Stimulated activated naive CD8-positive, alpha-beta T cell treated with anti-CD3 and anti-CD28 coated beads, Interleukin-15, amount 100 ng/mL, for 72 hours (primary cell): ENCODE measurements at regions not wholly inside any gene's neighbourhood (a gene's known extent, or its start where the extent isn't known, plus 50 kb on each side); places are given as distances from the start of the nearest gene placed in this dataset.
"Not testable (repeated sequence)": the region's sequence is repeated elsewhere in the genome, so short reads cannot be mapped to it uniquely, and the experiment has no call there.

Source experiments
- ATAC-seq: fragments of 150-1000 bp; cut with Tn5 transposase; 2 replicates; pipeline ENCODE4 v1.10.0; 2021; ENCODE audit warnings: mild to moderate bottlenecking, moderate library complexity
- DNase-seq, 2 donors: peaks; one replicate each; pipeline ENCODE4 v3.0.0; 2021 to 2022
- H3K27ac Mint-ChIP-seq, 2 donors: one replicate each; pipeline ENCODE4 v1.8.0; 2022; ENCODE audit warnings: mild to moderate bottlenecking in 2 of 2, mixed read lengths in 2 of 2, moderate library complexity in 2 of 2
- H3K27me3 Mint-ChIP-seq: one replicate; pipeline ENCODE4 v1.8.0; 2022; ENCODE audit warnings: mixed read lengths
- H3K4me1 Mint-ChIP-seq: one replicate; pipeline ENCODE4 v1.8.0; 2022; ENCODE audit warnings: mild to moderate bottlenecking, mixed read lengths
- H3K4me3 Mint-ChIP-seq, 2 donors: one replicate each; pipeline ENCODE4 v1.8.0; 2022; ENCODE audit warnings: mild to moderate bottlenecking in 2 of 2, mixed read lengths in 2 of 2, moderate library complexity in 1 of 2
- H3K9me3 Mint-ChIP-seq, 2 donors: one replicate each; pipeline ENCODE4 v1.8.0; 2022; ENCODE audit warnings: mixed read lengths in 2 of 2

DNA sequence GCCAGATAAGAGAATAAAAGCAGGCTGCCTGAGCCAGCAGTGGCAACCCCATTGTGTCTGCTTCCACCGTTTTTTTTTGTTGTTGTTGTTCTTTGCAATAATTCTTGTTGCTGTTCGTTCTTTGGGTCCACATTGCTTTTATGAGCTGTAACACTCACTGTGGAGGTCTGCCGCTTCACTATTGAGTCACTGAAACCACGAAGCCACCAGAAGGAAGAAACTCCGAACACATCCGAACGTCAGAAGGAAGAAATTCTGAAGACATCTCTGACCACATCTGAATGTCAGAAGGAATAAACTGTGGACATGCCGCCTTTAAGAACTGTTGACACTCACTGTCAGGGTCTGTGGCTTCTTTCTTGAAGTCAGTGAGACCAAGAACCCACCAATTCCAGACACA, 110.5 kb downstream of the PCDH18 start:
- H3K4me1 Mint-ChIP-seq, result no peaks in the 10 kb centered on the region
- DNase-seq (no peak), ATAC-seq (no peak)
- no peaks in the 10 kb centered on the region for H3K27me3 Mint-ChIP-seq
- no peak overlapping the region for H3K27ac Mint-ChIP-seq
- H3K9me3 Mint-ChIP-seq, result peaks cover 8 to 14% of the 10 kb centered on the region in 2 donors
- H3K4me3 Mint-ChIP-seq, result no peak overlapping the region

DNA sequence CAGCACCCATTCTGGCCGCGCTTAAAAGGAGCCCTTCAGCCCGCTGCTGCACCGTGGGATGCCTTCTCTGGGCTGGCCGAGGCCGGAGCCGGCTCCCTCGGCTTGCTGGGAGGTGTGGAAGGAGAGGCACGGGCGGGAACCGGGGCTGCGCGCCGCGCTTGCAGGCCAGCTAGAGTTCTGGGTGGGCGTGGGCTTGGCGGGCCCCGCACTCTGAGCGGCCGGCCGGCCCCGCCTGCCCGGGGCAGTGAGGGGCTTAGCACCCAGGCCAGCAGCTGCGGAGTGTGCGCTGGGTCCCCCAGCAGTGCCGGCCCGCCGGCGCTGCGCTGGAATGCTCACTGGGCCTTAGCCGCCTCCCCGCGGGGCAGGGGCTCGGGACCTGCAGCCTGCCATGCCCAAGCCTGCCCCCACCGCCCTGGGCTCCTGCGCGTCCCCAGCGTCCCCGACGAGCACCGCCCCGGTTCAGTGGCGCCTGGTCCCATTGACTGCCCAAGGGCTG, 111.3 kb downstream of the PCDH18 start:
- Mint-ChIP-seq H3K4me1 (no peaks in the 10 kb centered on the region), H3K9me3 (peaks cover 8 to 12% of the 10 kb centered on the region in 2 donors), H3K27me3 (no peaks in the 10 kb centered on the region), H3K27ac (no peak overlapping the region), H3K4me3 (no peak overlapping the region)
- ATAC-seq (peak; percentile 45), DNase-seq (no peak)

DNA sequence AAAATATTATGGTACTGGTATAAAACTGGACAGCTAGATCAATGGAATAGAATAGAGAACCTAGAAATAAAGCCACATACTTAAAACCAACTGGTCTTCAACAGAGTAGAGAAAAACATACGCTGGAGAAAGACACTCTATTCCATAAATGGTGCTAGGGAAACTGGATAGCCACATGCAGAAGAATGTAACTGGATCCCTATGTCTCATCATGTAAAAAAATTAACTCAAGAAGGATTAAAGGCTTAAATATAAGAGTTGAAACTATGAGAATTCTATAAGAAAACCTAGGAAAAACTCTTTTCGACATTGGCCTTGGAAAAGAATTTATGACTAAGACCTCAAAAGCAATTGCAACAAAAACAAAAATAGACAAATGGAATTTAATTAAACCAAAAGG, 114.6 kb downstream of the PCDH18 start:
- Mint-ChIP-seq H3K4me3 (no peak overlapping the region), H3K27ac (no peak overlapping the region), H3K27me3 (no peaks in the 10 kb centered on the region), H3K9me3 (peaks cover 3 to 8% of the 10 kb centered on the region in 2 donors), H3K4me1 (no peaks in the 10 kb centered on the region)
- ATAC-seq (no peak), DNase-seq (no peak)

DNA sequence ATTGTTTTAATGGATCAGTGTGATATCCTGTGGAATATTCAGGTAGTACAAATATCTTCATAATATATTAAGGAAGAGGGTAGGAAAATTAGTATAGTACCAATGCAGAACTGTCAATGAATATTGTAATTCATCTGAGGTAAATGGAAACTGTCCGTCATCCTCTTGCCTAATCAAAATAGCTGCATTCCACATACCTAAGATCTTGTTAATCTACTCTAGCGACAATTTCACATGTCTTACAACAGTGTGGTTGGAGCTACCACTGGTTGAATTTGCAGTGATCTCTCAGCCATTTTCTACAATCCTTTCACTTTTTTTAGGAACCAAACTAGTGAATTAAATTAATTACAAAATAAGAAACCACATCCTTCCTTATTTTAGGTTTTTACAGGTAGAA, 117.5 kb downstream of the PCDH18 start:
- H3K27me3 Mint-ChIP-seq, result no peaks in the 10 kb centered on the region
- DNase-seq (no peak), ATAC-seq (no peak)
- H3K9me3 Mint-ChIP-seq, result peaks cover 0 to 4% of the 10 kb centered on the region in 2 donors
- no peaks in the 10 kb centered on the region for H3K4me1 Mint-ChIP-seq
- H3K27ac Mint-ChIP-seq, result no peak overlapping the region
- H3K4me3 Mint-ChIP-seq, result no peak overlapping the region

DNA sequence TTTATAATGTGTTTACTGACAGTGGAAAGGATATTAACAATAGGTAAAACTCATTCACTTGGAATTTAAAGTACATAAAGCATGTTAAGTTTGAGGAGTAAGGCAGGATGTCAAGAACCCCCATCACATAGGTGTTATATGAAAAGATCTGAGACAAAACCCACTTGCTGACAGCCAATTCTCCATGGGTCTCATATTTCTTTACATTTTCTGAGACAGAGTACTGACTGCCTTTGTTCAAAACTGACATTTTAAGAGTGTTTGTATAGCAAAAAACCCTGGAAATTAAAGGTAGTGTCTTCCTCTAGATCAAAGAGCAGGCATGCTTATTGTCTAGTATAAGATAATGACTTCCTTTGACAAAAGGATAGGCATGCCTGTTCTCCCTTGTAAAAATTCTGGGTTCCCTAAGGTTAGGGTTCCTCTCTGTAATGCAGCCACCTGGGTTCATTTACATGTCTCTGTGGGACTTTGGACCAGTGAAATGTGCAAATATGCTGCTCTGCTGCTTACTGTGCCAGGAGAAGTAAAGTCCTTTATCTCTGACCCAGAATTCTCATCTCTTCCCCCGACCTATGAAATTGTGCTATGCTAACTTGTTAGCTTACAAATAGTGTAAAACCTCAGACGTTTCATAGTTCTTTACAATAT, 123.6 kb downstream of the PCDH18 start:
- Mint-ChIP-seq H3K4me3 (no peak overlapping the region), H3K4me1 (no peaks in the 10 kb centered on the region), H3K27ac (no peak overlapping the region), H3K27me3 (no peaks in the 10 kb centered on the region), H3K9me3 (peaks cover 8 to 9% of the 10 kb centered on the region in 2 donors)
- ATAC-seq (no peak), DNase-seq (no peak)

DNA sequence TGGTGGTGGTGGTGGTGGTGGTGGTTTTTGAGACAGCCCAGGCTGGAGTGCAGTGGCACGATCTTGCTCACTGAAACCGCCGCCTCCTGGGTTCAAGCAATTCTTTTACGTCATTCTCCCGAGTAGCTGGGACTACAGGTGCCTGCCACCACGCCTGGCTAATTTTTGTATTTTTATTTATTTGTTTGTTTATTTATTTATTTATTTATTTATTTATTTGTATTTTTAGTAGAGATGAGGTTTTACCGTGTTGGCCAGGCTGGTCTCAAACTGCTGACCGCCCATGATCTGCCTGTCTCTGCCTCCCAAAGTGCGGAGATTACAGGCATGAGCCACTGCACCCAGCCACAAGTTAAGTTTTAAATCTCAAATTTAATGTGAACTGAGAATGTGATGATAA, 126.5 kb downstream of the PCDH18 start:
- not testable (repeated sequence) for H3K4me1 Mint-ChIP-seq, H3K4me3 Mint-ChIP-seq, DNase-seq, H3K27ac Mint-ChIP-seq, ATAC-seq, H3K27me3 Mint-ChIP-seq, H3K9me3 Mint-ChIP-seq

DNA sequence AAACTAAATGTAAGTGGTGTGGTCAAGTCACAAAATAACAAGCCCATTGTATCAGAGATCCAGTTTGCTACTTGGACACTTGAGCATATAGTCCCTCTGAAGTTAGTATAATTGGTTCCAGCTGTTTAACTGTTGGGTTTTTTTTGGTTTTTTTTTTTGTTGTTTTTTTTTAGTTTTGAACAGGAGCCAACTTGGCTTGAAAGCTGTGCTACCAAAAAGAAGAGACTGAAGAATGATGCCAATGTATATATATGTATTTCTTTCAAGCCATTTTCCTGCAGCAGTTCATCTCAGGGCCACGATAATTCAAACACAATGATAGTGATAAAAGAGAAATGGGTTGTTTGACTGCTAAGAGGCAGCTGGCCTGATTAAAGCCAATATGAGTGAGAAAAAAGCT, 138.3 kb downstream of the PCDH18 start:
- ATAC-seq, result no peak
- Mint-ChIP-seq H3K27me3 (no peaks in the 10 kb centered on the region), H3K4me3 (no peak overlapping the region), H3K4me1 (no peaks in the 10 kb centered on the region), H3K9me3 (no peaks in the 10 kb centered on the region), H3K27ac (no peak overlapping the region)
- no peak for DNase-seq

DNA sequence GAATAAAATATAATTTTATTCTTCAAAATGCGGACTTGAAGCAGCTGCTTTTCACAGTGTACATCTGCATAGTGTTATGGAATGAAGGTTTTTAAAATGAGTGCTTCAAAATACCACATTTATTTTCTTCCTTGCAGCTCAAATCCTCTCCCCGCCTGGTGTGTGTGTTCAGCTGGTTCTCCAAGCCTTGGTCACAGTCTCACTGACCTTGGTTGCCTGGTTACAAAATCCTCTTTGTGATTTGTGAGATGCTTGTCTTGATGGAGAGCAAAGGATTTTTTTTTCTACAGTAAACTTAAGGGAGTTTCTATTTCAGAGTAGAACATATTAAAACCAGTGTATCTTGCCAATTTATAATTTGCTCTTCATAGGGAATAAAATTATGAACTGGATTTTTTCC, 139.2 kb downstream of the PCDH18 start:
- Mint-ChIP-seq H3K27ac (no peak overlapping the region), H3K9me3 (no peaks in the 10 kb centered on the region), H3K4me1 (no peaks in the 10 kb centered on the region), H3K27me3 (no peaks in the 10 kb centered on the region), H3K4me3 (no peak overlapping the region)
- ATAC-seq (no peak), DNase-seq (no peak)

DNA sequence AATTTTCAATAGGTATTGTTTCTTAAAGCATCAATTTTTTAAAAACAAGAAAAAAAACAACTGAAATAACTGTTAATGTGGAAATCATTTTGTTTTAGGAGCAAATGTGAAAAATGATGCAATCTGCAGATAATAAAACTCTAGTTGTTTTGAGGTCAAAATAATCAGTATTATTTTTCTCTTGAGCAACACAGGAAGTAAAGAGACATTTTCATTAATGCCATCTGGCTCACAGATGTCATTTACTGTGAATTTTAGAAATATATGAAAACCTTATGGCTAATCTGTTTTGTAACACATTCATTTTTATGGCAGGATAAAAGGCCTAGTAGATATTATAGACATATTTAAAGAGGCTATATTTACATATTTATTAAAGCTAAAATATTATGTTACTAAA, 141.6 kb downstream of the PCDH18 start:
- Mint-ChIP-seq H3K27ac (no peak overlapping the region), H3K9me3 (no peaks in the 10 kb centered on the region)

DNA sequence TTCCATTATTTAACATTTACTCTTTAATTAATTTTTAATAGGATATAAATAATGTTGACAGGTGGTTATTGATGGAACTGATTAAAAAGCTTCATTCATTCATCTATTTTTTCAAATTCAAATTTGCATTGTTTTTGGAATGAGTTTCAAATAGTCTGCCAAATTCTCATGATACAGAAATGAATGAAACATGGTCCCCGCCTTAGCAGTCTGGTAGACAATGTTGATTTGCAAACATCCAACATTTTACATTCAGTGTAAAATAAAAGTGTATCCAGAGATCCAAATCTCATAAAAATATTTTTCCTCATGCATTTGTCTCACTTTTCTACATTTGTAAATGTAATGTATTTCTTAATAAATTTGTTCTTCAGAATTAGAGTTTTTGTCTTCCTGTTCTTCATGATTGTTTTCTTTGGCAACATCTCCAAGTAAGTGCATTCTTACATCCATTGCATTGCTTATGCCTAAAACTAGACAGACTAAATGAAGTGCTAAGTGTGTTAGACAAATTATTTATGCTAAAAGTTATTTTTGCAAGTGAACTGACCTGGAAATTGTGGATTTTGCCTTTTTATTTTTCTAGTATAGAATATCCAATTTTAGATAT, 142.3 kb downstream of the PCDH18 start:
- no peaks in the 10 kb centered on the region for H3K9me3 Mint-ChIP-seq
- no peak for ATAC-seq
- no peaks in the 10 kb centered on the region for H3K4me1 Mint-ChIP-seq
- DNase-seq, result no peak
- H3K27me3 Mint-ChIP-seq, result no peaks in the 10 kb centered on the region
- H3K4me3 Mint-ChIP-seq, result no peak overlapping the region
- no peak overlapping the region for H3K27ac Mint-ChIP-seq

More for the DNA sequence above, 141.6 kb downstream of the PCDH18 start:
- DNase-seq, result no peak
- no peak overlapping the region for H3K4me3 Mint-ChIP-seq
- H3K4me1 Mint-ChIP-seq, result no peaks in the 10 kb centered on the region
- no peaks in the 10 kb centered on the region for H3K27me3 Mint-ChIP-seq
- no peak for ATAC-seq

DNA sequence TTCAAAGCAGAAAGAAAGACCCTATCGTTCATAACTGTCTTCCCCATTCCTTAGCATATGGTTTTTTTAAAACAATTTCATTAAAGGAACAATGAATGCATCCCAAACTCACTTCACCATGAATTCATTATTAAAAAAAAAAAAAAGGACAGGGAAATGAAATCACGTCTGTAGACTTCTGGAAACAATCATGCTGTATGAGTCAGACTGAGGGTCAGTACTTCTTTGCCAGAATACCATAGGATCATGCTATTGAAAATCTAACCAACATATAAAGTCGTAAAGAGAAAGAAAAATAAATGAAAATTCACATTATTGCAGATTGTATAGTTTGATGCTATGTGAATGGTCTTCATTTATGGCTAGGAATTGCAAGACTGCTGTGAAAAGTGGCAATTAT, 144.4 kb downstream of the PCDH18 start:
- Mint-ChIP-seq H3K27ac (no peak overlapping the region), H3K9me3 (peaks cover 0 to 5% of the 10 kb centered on the region in 2 donors), H3K4me3 (no peak overlapping the region), H3K27me3 (no peaks in the 10 kb centered on the region), H3K4me1 (no peaks in the 10 kb centered on the region)
- ATAC-seq (no peak), DNase-seq (no peak)

DNA sequence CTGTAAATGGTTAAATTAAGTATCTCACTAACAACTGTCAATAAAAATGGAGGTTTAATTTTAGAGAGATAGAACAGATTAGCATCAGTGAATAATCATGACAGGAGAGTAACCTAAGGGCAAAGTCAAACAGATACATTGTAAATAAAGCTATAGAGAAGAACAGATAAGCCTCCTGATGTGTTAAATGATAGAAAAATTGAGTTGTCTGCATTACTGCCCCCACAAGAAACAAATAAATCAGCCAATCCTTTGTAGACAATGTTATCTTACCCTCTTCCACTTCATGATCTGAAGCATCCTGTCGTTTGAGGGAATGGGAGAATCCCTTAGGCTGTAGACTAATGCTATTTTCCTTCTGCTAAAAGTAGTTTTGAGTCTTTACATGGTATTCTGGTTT, 147.8 kb downstream of the PCDH18 start:
- no peaks in the 10 kb centered on the region for H3K4me1 Mint-ChIP-seq
- no peaks in the 10 kb centered on the region for H3K27me3 Mint-ChIP-seq
- ATAC-seq (no peak), DNase-seq (no peak)
- H3K27ac Mint-ChIP-seq, result no peak overlapping the region
- H3K4me3 Mint-ChIP-seq, result no peak overlapping the region
- H3K9me3 Mint-ChIP-seq, result peaks cover 5% of the 10 kb centered on the region in 2 donors

DNA sequence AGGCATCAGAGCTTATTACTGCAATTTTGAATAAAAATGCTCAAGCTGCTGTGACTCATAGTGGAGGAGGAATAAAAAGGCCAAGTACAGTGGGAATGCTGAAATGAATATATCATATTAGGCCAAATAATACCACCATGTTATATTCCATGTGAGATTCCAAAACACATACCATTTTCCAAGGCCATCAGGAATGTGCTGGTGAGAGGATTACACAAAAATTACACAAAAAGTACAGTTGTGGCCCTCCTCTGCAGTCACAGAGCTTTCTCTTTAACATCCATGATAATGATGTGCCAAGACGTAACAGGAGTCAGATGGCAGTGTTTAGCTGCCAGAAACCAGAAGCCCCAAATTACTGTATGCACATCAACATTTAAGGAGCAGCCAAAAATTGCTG, 153.5 kb downstream of the PCDH18 start:
- Mint-ChIP-seq H3K4me3 (no peak overlapping the region), H3K9me3 (peaks cover 4 to 11% of the 10 kb centered on the region in 2 donors), H3K4me1 (no peaks in the 10 kb centered on the region), H3K27me3 (no peaks in the 10 kb centered on the region), H3K27ac (no peak overlapping the region)
- no peak for ATAC-seq
- no peak for DNase-seq

DNA sequence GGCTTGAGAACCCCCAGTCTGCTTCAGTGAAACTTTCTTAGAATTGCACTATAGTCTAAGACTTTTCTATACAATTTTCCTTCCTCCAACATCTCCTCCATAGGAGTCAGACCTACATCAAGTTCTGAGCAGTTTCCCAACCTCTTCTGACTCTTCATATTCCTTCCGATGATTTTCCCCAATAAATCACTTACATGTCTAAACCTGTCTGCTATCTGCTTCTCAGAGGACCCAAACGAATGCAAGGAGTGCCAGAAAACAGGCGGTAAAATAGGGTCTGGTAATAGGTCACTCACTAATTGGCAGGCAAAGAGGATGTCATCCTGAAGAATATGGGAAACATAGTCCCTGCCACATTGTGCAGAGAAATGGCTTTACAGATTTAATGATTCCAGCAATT, 153.9 kb downstream of the PCDH18 start:
- ATAC-seq (no peak), DNase-seq (no peak)
- Mint-ChIP-seq H3K4me3 (no peak overlapping the region), H3K27ac (no peak overlapping the region), H3K27me3 (no peaks in the 10 kb centered on the region), H3K9me3 (peaks cover 0 to 14% of the 10 kb centered on the region in 2 donors), H3K4me1 (no peaks in the 10 kb centered on the region)

DNA sequence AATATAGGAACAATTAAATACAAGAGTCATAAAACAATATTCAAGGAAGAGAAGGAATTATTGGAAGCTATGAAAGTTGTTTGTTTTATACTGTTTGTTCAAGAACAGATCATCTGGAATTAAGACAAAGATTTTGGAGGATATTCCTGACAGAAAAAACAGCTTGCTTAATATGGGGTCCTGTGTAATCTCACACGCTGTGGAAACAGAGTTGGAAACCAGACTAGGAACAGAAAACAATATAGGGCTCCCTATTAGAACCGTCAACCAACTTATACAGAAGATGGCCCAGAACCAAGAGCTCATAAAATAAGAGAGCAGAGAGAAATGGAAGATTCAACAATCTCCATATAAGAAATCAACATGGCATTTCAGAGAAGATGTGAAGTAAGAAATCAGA, 156.0 kb downstream of the PCDH18 start:
- Mint-ChIP-seq H3K9me3 (peaks cover 0 to 14% of the 10 kb centered on the region in 2 donors), H3K27me3 (no peaks in the 10 kb centered on the region), H3K27ac (no peak overlapping the region), H3K4me3 (no peak overlapping the region), H3K4me1 (no peaks in the 10 kb centered on the region)
- DNase-seq (no peak), ATAC-seq (no peak)

DNA sequence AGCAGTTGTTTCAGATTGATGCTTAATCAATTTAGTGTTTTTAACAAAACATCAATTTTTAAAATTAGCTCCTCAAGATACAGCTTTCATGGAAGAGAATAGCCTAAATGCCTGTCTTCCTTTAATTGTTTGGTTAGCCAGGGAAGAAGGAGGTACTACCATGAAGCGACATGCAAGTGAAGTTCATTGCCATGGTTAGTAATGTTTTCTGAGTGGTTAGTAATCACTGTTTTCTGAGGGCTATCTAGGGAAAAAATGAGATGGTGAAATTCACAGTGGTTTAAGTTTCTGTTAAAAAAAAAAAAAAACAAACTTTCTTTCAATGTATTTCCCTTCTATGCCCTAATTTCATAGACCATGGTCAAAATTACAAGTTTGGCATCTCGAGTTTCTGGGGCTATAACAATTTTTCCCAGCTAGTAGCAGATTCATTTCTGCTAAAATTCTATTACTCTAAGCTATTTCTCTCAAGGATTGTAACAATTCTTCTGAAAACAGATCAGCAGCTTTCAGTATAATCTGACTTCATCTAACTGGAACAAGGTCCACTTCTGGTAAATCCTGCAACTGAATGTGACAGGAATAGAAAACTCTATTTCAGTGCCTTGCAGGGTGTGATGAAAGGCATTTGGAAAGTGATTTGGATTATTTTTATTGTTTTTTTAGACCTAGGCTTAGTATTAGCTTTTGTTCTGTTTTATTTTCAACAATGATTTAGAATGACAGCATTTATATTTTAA, 157.0 kb downstream of the PCDH18 start:
- no peaks in the 10 kb centered on the region for H3K27me3 Mint-ChIP-seq
- H3K27ac Mint-ChIP-seq, result no peak overlapping the region
- H3K9me3 Mint-ChIP-seq, result peaks cover 0 to 14% of the 10 kb centered on the region in 2 donors
- ATAC-seq (no peak), DNase-seq (no peak)
- no peaks in the 10 kb centered on the region for H3K4me1 Mint-ChIP-seq
- H3K4me3 Mint-ChIP-seq, result no peak overlapping the region
